Neural progenitor cell (in vitro differentiated cells): ENCODE measurements at regions not wholly inside any gene's neighbourhood (a gene's known extent, or its start where the extent isn't known, plus 50 kb on each side); places are given as distances from the start of the nearest gene placed in this dataset.
A peak's percentile ranks its signal among the peaks of the same experiment; 100 is the strongest.

Experiments
- DNase-seq: peaks from one replicate; pipeline ENCODE4 v3.0.0-alpha.2; 2016; ENCODE audit warnings: low spot score
- H2AFZ ChIP-seq: fragments of 200-600 bp; sonication (generic); replicated peaks from 2 replicates; pipeline ENCODE4 v1.6.1; 2016; ENCODE audit warnings: antibody characterized with exemption
- H3F3A ChIP-seq: fragments of 200-600 bp; sonication (generic); 2 replicates; pipeline ENCODE4 v1.6.1; 2016; ENCODE audit warnings: antibody characterized with exemption, low read depth
- H3K27ac ChIP-seq: fragments of 200-600 bp; sonication (generic); 2 replicates; pipeline ENCODE4 v1.5.1; 2016; ENCODE audit warnings: mild to moderate bottlenecking
- H3K27me3 ChIP-seq: fragments of 200-600 bp; sonication (generic); 2 replicates; pipeline ENCODE4 v1.6.1; 2016; ENCODE audit warnings: mild to moderate bottlenecking, moderate library complexity
- H3K36me3 ChIP-seq: fragments of 200-600 bp; sonication (generic); 2 replicates; pipeline ENCODE4 v1.5.1; 2016
- H3K4me1 ChIP-seq: fragments of 200-600 bp; sonication (generic); 2 replicates; pipeline ENCODE4 v1.6.1; 2016; ENCODE audit warnings: mixed run types
- H3K4me2 ChIP-seq: fragments of 200-600 bp; sonication (generic); 2 replicates; pipeline ENCODE4 v1.6.1; 2016
- H3K4me3 ChIP-seq: fragments of 200-600 bp; sonication (generic); 2 replicates; pipeline ENCODE4 v1.5.1; 2016
- H3K79me2 ChIP-seq: fragments of 200-600 bp; sonication (generic); 2 replicates; pipeline ENCODE4 v1.6.1; 2016; ENCODE audit warnings: low read depth
- H3K9ac ChIP-seq: fragments of 200-600 bp; sonication (generic); 2 replicates; pipeline ENCODE4 v1.6.1; 2016
- H3K9me3 ChIP-seq: fragments of 200-600 bp; sonication (generic); 2 replicates; pipeline ENCODE4 v1.5.1; 2016; ENCODE audit warnings: low read depth
- H4K20me1 ChIP-seq: fragments of 200-600 bp; sonication (generic); 2 replicates; pipeline ENCODE4 v1.6.1; 2016; ENCODE audit warnings: low read depth
- H3K27ac Mint-ChIP-seq: 3 replicates; pipeline ENCODE4 v1.8.0; 2021; ENCODE audit warnings: mixed read lengths
- H3K27me3 Mint-ChIP-seq: 2 replicates; pipeline ENCODE4 v1.8.0; 2022; ENCODE audit warnings: low read depth, mild to moderate bottlenecking, inconsistent platforms, moderate library complexity, mixed read lengths; ENCODE audit not compliant: insufficient read depth
- H3K36me3 Mint-ChIP-seq: 3 replicates; pipeline ENCODE4 v1.8.0; 2021; ENCODE audit warnings: mixed read lengths
- H3K4me1 Mint-ChIP-seq: 3 replicates; pipeline ENCODE4 v1.8.0; 2021; ENCODE audit warnings: mixed read lengths
- H3K4me3 Mint-ChIP-seq: 3 replicates; pipeline ENCODE4 v1.8.0; 2021; ENCODE audit warnings: mild to moderate bottlenecking, moderate library complexity, mixed read lengths
- H3K9me3 Mint-ChIP-seq: 3 replicates; pipeline ENCODE4 v1.8.0; 2020; ENCODE audit warnings: mixed read lengths
- CTCF ChIP-seq: fragments of 200-600 bp; sonication (generic); IDR thresholded peaks from 2 replicates; pipeline ENCODE4 v1.5.1; 2017; ENCODE audit warnings: antibody characterized with exemption, mild to moderate bottlenecking
- EZH2 ChIP-seq: fragments of 200-600 bp; sonication (generic); IDR thresholded peaks from 2 replicates; pipeline ENCODE4 v1.6.1; 2017; ENCODE audit warnings: antibody characterized with exemption, mild to moderate bottlenecking, moderate library complexity
- EZH2phosphoT487 ChIP-seq: fragments of 200-600 bp; sonication (generic); IDR thresholded peaks from 2 replicates; pipeline ENCODE4 v1.6.1; 2017; ENCODE audit warnings: antibody characterized with exemption

DNA sequence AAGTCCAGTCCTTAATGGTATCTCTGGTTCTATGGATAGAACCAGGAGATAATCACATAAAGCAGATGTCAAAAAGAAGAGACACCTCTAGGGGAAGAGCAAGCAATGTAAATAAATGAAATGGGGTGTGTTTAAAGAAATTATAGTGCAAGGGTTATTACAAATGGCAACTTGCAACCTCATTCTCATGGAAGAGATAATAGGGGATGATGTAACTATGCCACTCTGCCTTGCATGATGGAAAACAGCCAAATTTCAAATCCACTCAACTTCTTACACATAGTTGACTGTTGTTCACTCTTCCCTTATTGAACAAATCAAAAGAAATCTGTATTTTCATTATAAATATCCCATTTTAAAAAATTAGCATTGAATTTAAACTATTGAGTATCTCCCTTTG is 274.0 kb upstream of the TMPRSS15 start:
- Histone ChIP-seq H3K36me3 (no peaks in the 10 kb centered on the region), H4K20me1 (no peaks in the 10 kb centered on the region), H2AFZ (no peak overlapping the region), H3K4me2 (no peak overlapping the region), H3K9ac (no peak overlapping the region), H3K27ac (no peak overlapping the region), H3K4me1 (no peaks in the 10 kb centered on the region), H3K79me2 (no peaks in the 10 kb centered on the region), H3K27me3 (no peaks in the 10 kb centered on the region), H3K9me3 (no peaks in the 10 kb centered on the region), H3K4me3 (no peak overlapping the region), H3F3A (no peaks in the 10 kb centered on the region)
- Mint-ChIP-seq H3K27ac (no peak overlapping the region), H3K27me3 (no peaks in the 10 kb centered on the region), H3K9me3 (no peaks in the 10 kb centered on the region), H3K4me3 (no peak overlapping the region), H3K36me3 (no peaks in the 10 kb centered on the region), H3K4me1 (no peaks in the 10 kb centered on the region)
- no peak for DNase-seq
- no peak for TF ChIP-seq EZH2
- TF ChIP-seq CTCF = no peak
- no peak for TF ChIP-seq EZH2phosphoT487

DNA sequence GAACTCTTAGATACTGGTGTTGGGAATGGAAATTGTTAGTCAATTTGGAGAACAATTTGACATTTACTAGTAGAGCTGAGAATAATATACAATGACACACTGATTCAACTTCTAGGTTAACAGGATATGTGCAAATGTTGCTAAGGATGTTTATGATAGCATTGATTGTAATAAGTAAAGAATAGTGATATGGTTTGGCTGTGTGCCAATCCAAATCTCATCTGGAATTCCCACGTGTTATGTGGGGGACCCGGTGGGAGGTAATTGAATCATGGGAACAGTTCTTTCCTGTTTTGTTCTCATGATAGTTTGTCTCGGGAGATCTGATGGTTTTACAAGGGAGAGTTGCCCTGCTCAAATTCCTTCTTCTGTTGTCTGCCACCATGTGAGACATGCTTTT is 302.4 kb upstream of the TMPRSS15 start:
- no peak overlapping the region for H3K4me3 ChIP-seq
- no peak overlapping the region for H3K27ac Mint-ChIP-seq
- no peak for TF ChIP-seq CTCF
- no peak for TF ChIP-seq EZH2
- no peak for TF ChIP-seq EZH2phosphoT487
- no peaks in the 10 kb centered on the region for H3K36me3 Mint-ChIP-seq
- no peak for DNase-seq
- no peaks in the 10 kb centered on the region for H3K27me3 Mint-ChIP-seq
- no peaks in the 10 kb centered on the region for H3K27me3 ChIP-seq
- H3K36me3 ChIP-seq = no peaks in the 10 kb centered on the region
- H4K20me1 ChIP-seq = no peaks in the 10 kb centered on the region
- H3K9me3 Mint-ChIP-seq = no peaks in the 10 kb centered on the region
- no peak overlapping the region for H3K4me3 Mint-ChIP-seq
- H3K4me1 ChIP-seq = no peaks in the 10 kb centered on the region
- H3K4me1 Mint-ChIP-seq = peaks cover 4% of the 10 kb centered on the region
- peak overlapping the region; percentile 50 for H2AFZ ChIP-seq
- no peak overlapping the region for H3K9ac ChIP-seq
- no peak overlapping the region for H3K4me2 ChIP-seq
- no peak overlapping the region for H3K27ac ChIP-seq
- no peaks in the 10 kb centered on the region for H3K79me2 ChIP-seq
- no peaks in the 10 kb centered on the region for H3F3A ChIP-seq
- H3K9me3 ChIP-seq = peaks cover 5% of the 10 kb centered on the region

- H3K4me1 Mint-ChIP-seq = no peaks in the 10 kb centered on the region
- Histone ChIP-seq H3K27ac (no peak overlapping the region), H4K20me1 (no peaks in the 10 kb centered on the region), H3K36me3 (no peaks in the 10 kb centered on the region), H3K27me3 (no peaks in the 10 kb centered on the region), H3K9ac (no peak overlapping the region), H3K79me2 (no peaks in the 10 kb centered on the region), H3K4me2 (no peak overlapping the region), H3K4me3 (no peak overlapping the region), H2AFZ (no peak overlapping the region), H3F3A (no peaks in the 10 kb centered on the region), H3K4me1 (no peaks in the 10 kb centered on the region), H3K9me3 (peaks cover 8% of the 10 kb centered on the region)
- TF ChIP-seq EZH2phosphoT487 = no peak
- H3K27ac Mint-ChIP-seq = no peak overlapping the region
- no peak overlapping the region for H3K4me3 Mint-ChIP-seq
- H3K9me3 Mint-ChIP-seq = peaks cover 3% of the 10 kb centered on the region
- no peaks in the 10 kb centered on the region for H3K27me3 Mint-ChIP-seq
- DNase-seq = no peak
- no peaks in the 10 kb centered on the region for H3K36me3 Mint-ChIP-seq
These were observed 308.1 kb upstream of the TMPRSS15 start for GRCh38 chr21:18711662-18712061.

DNA sequence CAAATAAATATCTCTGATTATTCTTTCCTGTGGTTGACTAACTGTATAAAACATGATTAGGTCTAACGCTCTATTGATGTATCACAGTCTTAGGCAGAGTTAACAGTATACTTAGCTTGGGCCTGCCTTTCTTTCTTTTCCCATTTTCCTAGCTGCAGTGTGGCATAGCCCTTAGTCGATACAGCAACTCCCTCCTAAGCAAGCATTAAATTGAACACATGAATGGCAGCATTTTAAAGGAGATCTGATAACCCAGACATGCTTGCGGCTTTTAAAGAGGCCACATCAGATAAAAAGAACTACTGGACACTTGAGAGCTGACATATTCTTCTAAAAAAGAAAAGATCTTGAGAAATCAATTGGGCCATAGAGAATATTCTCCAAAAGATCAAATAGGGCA is 312.0 kb upstream of the TMPRSS15 start:
- H3K4me1 ChIP-seq = no peaks in the 10 kb centered on the region
- peak overlapping the region; percentile 21 for H3K27ac Mint-ChIP-seq
- H3K9ac ChIP-seq = no peak overlapping the region
- no peaks in the 10 kb centered on the region for H3K36me3 ChIP-seq
- no peak overlapping the region for H2AFZ ChIP-seq
- peaks cover 6% of the 10 kb centered on the region for H3K9me3 ChIP-seq
- H3K36me3 Mint-ChIP-seq = no peaks in the 10 kb centered on the region
- no peak for DNase-seq
- H3K4me3 Mint-ChIP-seq = no peak overlapping the region
- no peaks in the 10 kb centered on the region for H3K79me2 ChIP-seq
- H3K4me1 Mint-ChIP-seq = no peaks in the 10 kb centered on the region
- no peaks in the 10 kb centered on the region for H3K27me3 Mint-ChIP-seq
- no peaks in the 10 kb centered on the region for H3F3A ChIP-seq
- H3K4me3 ChIP-seq = no peak overlapping the region
- peaks cover 3% of the 10 kb centered on the region for H3K9me3 Mint-ChIP-seq
- no peak overlapping the region for H3K27ac ChIP-seq
- no peaks in the 10 kb centered on the region for H4K20me1 ChIP-seq
- TF ChIP-seq EZH2 (no peak), CTCF (no peak), EZH2phosphoT487 (no peak)
- no peaks in the 10 kb centered on the region for H3K27me3 ChIP-seq
- H3K4me2 ChIP-seq = no peak overlapping the region
